Neural progenitor cell (in vitro differentiated cells): ENCODE measurements at regions not wholly inside any gene's neighbourhood (a gene's known extent, or its start where the extent isn't known, plus 50 kb on each side); places are given as distances from the start of the nearest gene placed in this dataset.

ENCODE experiments used
- CTCF ChIP-seq: fragments of 200-600 bp; sonication (generic); IDR thresholded peaks from 2 replicates; pipeline ENCODE4 v1.5.1; 2017; ENCODE audit warnings: antibody characterized with exemption, mild to moderate bottlenecking
- EZH2 ChIP-seq: fragments of 200-600 bp; sonication (generic); IDR thresholded peaks from 2 replicates; pipeline ENCODE4 v1.6.1; 2017; ENCODE audit warnings: antibody characterized with exemption, mild to moderate bottlenecking, moderate library complexity

GRCh38 chr1:78716186-78716585 lies 66.6 kb downstream of the IFI44 start:
- TF ChIP-seq CTCF (no peak), EZH2 (no peak)
